Naive B cell (primary cell): ENCODE measurements at regions not wholly inside any gene's neighbourhood (a gene's known extent, or its start where the extent isn't known, plus 50 kb on each side); places are given as distances from the start of the nearest gene placed in this dataset.
"Not testable (repeated sequence)": the region's sequence is repeated elsewhere in the genome, so short reads cannot be mapped to it uniquely, and the experiment has no call there.

Source experiments
- ATAC-seq, 2 donors: fragments of 150-1000 bp; cut with Tn5 transposase; 2 replicates each; pipeline ENCODE4 v1.10.0; 2021; ENCODE audit warnings: low read depth in 2 of 2, mild to moderate bottlenecking in 2 of 2, moderate library complexity in 2 of 2
- DNase-seq: peaks from one replicate; pipeline ENCODE4 v3.0.0; 2022
- H3K27ac Mint-ChIP-seq, 6 donors: one replicate each; pipeline ENCODE4 v1.8.0; 2020 to 2022; ENCODE audit warnings: mild to moderate bottlenecking in 6 of 6, mixed read lengths in 6 of 6, moderate library complexity in 5 of 6, inconsistent platforms in 2 of 6
- H3K27me3 Mint-ChIP-seq, 3 donors: one replicate each; pipeline ENCODE4 v1.8.0; 2021 to 2022; ENCODE audit warnings: mixed read lengths in 3 of 3, mild to moderate bottlenecking in 1 of 3
- H3K36me3 Mint-ChIP-seq, 2 donors: one replicate each; pipeline ENCODE4 v1.8.0; 2020 to 2022; ENCODE audit warnings: mixed read lengths in 2 of 2, inconsistent platforms in 1 of 2, mild to moderate bottlenecking in 1 of 2
- H3K4me1 Mint-ChIP-seq, 3 donors: one replicate each; pipeline ENCODE4 v1.8.0; 2020 to 2022; ENCODE audit warnings: mixed read lengths in 3 of 3, inconsistent platforms in 1 of 3, mild to moderate bottlenecking in 1 of 3, moderate library complexity in 1 of 3
- H3K4me3 Mint-ChIP-seq, 8 donors: one replicate each; pipeline ENCODE4 v1.8.0; 2020 to 2022; ENCODE audit warnings: mild to moderate bottlenecking in 8 of 8, mixed read lengths in 8 of 8, moderate library complexity in 8 of 8, inconsistent platforms in 2 of 8
- H3K9me3 Mint-ChIP-seq, 7 donors: one replicate each; pipeline ENCODE4 v1.8.0; 2020 to 2022; ENCODE audit warnings: mixed read lengths in 7 of 7, mild to moderate bottlenecking in 5 of 7, inconsistent platforms in 2 of 7, moderate library complexity in 1 of 7

DNA sequence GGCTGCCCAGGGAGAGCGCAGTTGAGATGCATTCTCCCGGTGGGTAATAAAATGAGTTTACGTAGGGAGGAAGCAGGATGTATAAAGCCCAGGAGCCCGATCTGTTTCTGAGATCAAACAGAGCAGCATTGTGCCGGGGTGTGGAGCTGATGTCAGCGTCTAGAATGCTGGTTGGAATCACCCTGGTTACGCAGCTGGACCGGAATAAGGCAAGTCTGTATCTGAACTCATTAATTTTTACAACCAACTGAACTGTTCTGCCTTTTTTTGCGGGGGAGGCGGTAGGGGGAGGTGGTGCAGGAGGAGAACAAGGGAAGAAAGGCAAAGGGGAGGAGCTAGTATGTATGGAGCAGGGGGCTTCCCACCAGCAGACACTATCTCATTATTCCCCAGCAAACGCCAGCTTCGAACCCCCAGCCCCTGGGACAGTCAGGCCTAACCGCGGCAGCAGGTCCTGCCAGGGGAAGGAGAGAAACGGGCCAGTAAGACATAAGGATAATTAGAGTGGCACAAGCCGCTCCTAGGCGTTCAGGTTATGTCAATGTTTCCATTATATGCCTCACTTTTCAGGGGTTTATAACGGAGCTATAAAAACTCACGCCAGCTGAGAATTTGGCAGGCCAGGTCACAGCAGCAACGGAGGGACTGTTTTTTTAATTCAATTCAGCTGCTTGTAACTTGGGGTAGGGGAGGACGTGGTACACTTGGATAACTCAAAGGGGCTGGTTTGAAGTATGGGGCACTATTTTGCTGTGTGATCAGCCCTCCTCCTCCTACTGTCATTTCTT is 175.3 kb upstream of the HES1 start:
- Mint-ChIP-seq H3K9me3 (peaks cover 0 to 6% (median 3%) of the 10 kb centered on the region in 7 donors), H3K4me1 (peaks cover 0 to 3% (median 0%) of the 10 kb centered on the region in 3 donors), H3K36me3 (peaks cover 0 to 16% of the 10 kb centered on the region in 2 donors), H3K4me3 (peak overlapping the region in 1 of 8 donors; percentile 72), H3K27me3 (peaks cover 68 to 85% (median 71%) of the 10 kb centered on the region in 3 donors), H3K27ac (peak overlapping the region in 1 of 6 donors; percentile 37)
- no peak for DNase-seq
- ATAC-seq = no peak

DNA sequence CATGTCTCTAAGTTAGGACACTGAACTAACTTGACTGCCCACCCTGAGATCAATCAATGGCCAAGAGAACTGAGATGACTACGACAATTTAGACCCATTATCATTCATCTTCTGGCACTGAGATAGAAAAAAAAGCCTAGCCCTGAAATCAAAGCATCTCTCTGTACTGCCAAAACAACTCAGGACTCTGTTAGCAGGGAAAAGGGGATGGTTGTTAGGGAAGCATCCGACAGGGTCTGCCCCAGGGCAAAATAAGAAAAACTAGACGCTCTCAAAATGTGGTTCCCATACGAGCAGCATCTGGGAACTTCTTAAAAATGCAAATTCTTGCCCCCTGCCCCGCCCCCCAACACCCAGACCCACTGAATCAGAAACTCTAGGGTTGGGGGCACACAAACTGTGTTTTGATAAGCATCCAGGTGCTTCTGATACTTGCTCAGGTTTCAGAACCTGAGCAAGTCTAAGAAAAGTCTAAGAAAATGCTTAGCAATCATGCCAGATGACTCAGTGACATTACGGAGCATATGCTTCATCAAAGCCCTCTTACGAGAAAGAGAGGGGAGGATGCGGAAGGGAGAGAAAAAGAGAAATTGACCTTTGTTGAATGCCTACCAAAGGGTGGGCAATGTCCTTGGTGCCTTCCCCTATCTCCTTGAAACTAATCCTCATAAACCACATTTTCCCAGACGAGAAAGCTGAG is 172.8 kb upstream of the HES1 start:
- ATAC-seq (no peak), DNase-seq (no peak)
- Mint-ChIP-seq H3K36me3 (peaks cover 0 to 9% of the 10 kb centered on the region in 2 donors), H3K27ac (no peak overlapping the region), H3K27me3 (peaks cover 65 to 79% (median 67%) of the 10 kb centered on the region in 3 donors), H3K4me1 (no peaks in the 10 kb centered on the region), H3K9me3 (no peaks in the 10 kb centered on the region), H3K4me3 (no peak overlapping the region)

DNA sequence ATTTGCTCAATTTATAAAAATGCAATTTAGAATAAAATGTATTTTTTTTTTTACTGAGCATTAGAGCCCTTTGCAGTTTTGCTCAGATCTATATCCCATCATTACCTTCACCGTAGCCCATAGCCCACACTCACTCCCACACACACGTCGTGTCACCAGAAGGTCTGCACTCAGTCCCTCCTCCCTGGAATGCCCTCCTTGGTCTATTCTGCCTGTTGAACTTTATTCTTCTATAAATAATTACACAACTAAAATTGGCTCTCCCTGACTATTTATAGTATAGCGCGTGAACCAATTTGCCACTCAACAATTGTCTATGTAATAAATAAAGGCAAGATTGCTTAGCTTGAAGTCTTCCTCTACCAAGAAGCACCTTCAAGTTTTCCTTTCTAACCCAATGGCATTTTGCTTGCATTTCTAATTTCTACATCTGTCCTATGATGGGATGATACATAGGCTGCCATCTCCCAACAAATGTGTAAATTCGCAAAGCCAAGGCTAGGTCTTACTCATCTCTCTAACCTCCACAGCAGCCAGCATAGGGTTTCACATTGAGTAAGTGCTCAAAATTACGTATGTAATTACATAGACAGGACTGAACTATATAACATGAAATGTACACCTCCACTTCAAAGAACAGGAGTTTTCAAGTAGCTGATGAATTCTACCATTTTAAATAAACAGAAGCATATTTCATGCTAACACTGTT is 172.0 kb upstream of the HES1 start:
- H3K4me1 Mint-ChIP-seq = no peaks in the 10 kb centered on the region
- peaks cover 60 to 71% (median 61%) of the 10 kb centered on the region in 3 donors for H3K27me3 Mint-ChIP-seq
- H3K9me3 Mint-ChIP-seq = no peaks in the 10 kb centered on the region
- DNase-seq (no peak), ATAC-seq (no peak)
- H3K36me3 Mint-ChIP-seq = peaks cover 0 to 9% of the 10 kb centered on the region in 2 donors
- no peak overlapping the region for H3K27ac Mint-ChIP-seq
- H3K4me3 Mint-ChIP-seq = no peak overlapping the region

- peaks cover 0 to 9% of the 10 kb centered on the region in 2 donors for H3K36me3 Mint-ChIP-seq
- no peaks in the 10 kb centered on the region for H3K9me3 Mint-ChIP-seq
- no peak overlapping the region for H3K4me3 Mint-ChIP-seq
Observed at GRCh38 chr3:193964517-193964880, 171.4 kb upstream of the HES1 start.

DNA sequence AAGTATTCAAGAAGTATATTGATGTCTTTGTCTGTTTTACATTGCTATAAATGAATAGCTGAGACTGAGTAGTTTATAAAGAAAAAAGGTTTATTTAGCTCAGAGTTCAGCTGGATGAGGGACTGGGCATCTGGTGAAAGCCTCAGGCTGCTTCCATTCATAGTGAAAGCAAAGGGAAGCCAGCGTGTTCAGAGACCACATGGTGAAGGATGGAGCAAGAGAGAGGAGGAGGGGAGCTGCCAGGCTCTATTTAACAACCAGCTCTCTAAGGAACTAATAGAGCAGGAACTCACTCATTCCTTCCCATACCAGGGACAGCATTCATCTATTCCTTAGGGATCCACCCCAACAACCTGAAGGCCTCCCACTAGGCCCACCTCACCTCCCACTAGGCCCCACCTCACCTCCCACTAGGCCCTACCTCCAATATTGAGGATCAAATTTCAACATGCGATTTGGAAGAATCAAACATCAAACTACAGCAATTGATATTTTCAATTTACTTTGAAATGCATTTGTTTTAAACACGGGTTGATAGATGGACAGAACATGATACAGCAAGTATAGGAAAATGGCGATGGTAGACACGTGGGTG is 167.5 kb upstream of the HES1 start:
- ATAC-seq = no peak
- peak overlapping the region in 2 of 6 donors; percentile 57 to 68 for H3K27ac Mint-ChIP-seq
- H3K4me3 Mint-ChIP-seq = no peak overlapping the region
- H3K27me3 Mint-ChIP-seq = peaks cover 21 to 34% (median 22%) of the 10 kb centered on the region in 3 donors
- no peaks in the 10 kb centered on the region for H3K36me3 Mint-ChIP-seq
- no peak for DNase-seq
- no peaks in the 10 kb centered on the region for H3K9me3 Mint-ChIP-seq
- H3K4me1 Mint-ChIP-seq = peaks cover 27 to 29% (median 28%) of the 10 kb centered on the region in 3 donors

More at GRCh38 chr3:193964517-193964880, 171.4 kb upstream of the HES1 start:
- ATAC-seq (no peak), DNase-seq (no peak)
- peaks cover 55 to 65% (median 55%) of the 10 kb centered on the region in 3 donors for H3K27me3 Mint-ChIP-seq
- H3K27ac Mint-ChIP-seq = no peak overlapping the region
- H3K4me1 Mint-ChIP-seq = no peaks in the 10 kb centered on the region

- H3K9me3 Mint-ChIP-seq, H3K36me3 Mint-ChIP-seq, ATAC-seq: not testable (repeated sequence)
- Mint-ChIP-seq H3K27me3 (peaks cover 13 to 35% (median 28%) of the 10 kb centered on the region in 3 donors), H3K4me3 (peak overlapping the region in 5 of 8 donors; percentile 35 to 86 (median 76)), H3K27ac (peak overlapping the region in 4 of 6 donors; percentile 90 to 98 (median 94)), H3K4me1 (peaks cover 27 to 29% (median 29%) of the 10 kb centered on the region in 3 donors)
- peak; percentile 31 for DNase-seq
Observed at GRCh38 chr3:193970131-193970772, 165.7 kb upstream of the HES1 start.

DNA sequence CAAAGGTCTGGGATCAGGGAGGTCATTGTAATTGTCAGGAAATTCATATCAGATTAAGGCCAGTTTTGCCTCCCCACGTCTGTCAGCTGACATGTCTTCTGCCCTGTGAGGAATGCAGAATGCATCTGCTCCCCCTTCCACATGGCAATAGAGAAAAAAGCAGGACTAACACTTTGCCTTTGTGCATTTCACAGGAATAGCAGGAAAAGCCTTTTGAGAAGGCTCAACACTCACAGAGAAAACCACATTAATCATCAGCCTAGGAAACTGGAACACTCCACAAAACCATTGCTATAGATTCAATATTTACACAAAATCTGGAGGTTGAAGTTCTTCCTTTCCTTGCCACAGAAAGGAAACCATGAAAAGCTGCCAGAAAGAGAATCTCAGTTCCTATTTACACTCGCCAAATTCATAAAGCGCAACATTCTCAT is 165.2 kb upstream of the HES1 start:
- peak; percentile 8 to 11 for ATAC-seq

GRCh38 chr3:193971261-193971751 is 164.6 kb upstream of the HES1 start:
- Mint-ChIP-seq H3K36me3 (no peaks in the 10 kb centered on the region), H3K27me3 (peaks cover 12 to 30% (median 26%) of the 10 kb centered on the region in 3 donors), H3K4me1 (peaks cover 27 to 29% (median 29%) of the 10 kb centered on the region in 3 donors), H3K4me3 (peak overlapping the region; percentile 29 to 89 (median 75)), H3K9me3 (no peaks in the 10 kb centered on the region), H3K27ac (peak overlapping the region; percentile 90 to 98 (median 96))
- DNase-seq = peak; percentile 83
- ATAC-seq = peak; percentile 91 to 93

More for the DNA sequence above, 165.2 kb upstream of the HES1 start:
- DNase-seq = no peak
- H3K4me1 Mint-ChIP-seq = peaks cover 27 to 29% (median 29%) of the 10 kb centered on the region in 3 donors
- H3K36me3 Mint-ChIP-seq = no peaks in the 10 kb centered on the region
- H3K27me3 Mint-ChIP-seq = peaks cover 13 to 35% (median 27%) of the 10 kb centered on the region in 3 donors
- peak overlapping the region; percentile 29 to 89 (median 75) for H3K4me3 Mint-ChIP-seq
- H3K27ac Mint-ChIP-seq = peak overlapping the region in 5 of 6 donors; percentile 90 to 98 (median 96)
- H3K9me3 Mint-ChIP-seq = no peaks in the 10 kb centered on the region

GRCh38 chr3:193971966-193972365 is 164.0 kb upstream of the HES1 start:
- DNase-seq (no peak), ATAC-seq (no peak)
- Mint-ChIP-seq H3K9me3 (no peaks in the 10 kb centered on the region), H3K4me1 (peaks cover 27 to 29% (median 29%) of the 10 kb centered on the region in 3 donors), H3K27ac (peak overlapping the region; percentile 90 to 98 (median 96)), H3K36me3 (no peaks in the 10 kb centered on the region), H3K27me3 (peaks cover 12 to 32% (median 26%) of the 10 kb centered on the region in 3 donors), H3K4me3 (peak overlapping the region in 4 of 8 donors; percentile 35 to 86 (median 78))

- Mint-ChIP-seq H3K9me3 (no peaks in the 10 kb centered on the region), H3K36me3 (no peaks in the 10 kb centered on the region), H3K4me3 (peak overlapping the region in 1 of 8 donors; percentile 25), H3K27ac (peak overlapping the region in 5 of 6 donors; percentile 10 to 87 (median 77)), H3K4me1 (peaks cover 27 to 29% (median 29%) of the 10 kb centered on the region in 3 donors), H3K27me3 (peaks cover 12 to 37% (median 26%) of the 10 kb centered on the region in 3 donors)
- DNase-seq (no peak), ATAC-seq (no peak)
Observed at GRCh38 chr3:193972832-193973231, 163.1 kb upstream of the HES1 start.

DNA sequence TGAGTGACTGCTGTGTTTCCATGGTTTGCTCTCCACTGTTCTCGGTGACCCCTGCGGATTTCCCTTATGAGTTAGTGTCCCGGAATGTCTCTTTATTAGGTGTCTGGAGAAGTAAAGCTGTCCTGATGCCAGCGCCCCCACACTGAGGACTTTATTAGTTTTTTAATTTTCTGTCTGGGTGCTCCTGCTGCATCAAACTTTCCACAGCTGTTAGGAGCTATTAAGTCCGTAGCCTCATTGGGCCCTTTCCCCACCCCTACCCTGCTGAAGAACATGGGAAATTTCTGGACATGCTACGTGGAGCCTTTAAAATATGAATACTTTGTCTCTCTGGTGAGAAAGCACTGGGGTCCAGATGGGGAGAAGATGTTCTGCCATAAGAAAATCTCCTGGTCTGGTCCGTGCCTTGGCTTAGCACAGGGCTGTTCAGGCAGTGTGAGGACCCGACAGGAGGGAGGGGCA is 161.7 kb upstream of the HES1 start:
- no peak for DNase-seq
- no peak overlapping the region for H3K27ac Mint-ChIP-seq
- peaks cover 12 to 44% (median 34%) of the 10 kb centered on the region in 3 donors for H3K27me3 Mint-ChIP-seq
- H3K36me3 Mint-ChIP-seq = no peaks in the 10 kb centered on the region
- peaks cover 27 to 29% (median 29%) of the 10 kb centered on the region in 3 donors for H3K4me1 Mint-ChIP-seq
- H3K9me3 Mint-ChIP-seq = no peaks in the 10 kb centered on the region
- peak overlapping the region in 1 of 8 donors; percentile 29 for H3K4me3 Mint-ChIP-seq
- no peak for ATAC-seq
